ENCODE measurements at regions not wholly inside any gene's neighbourhood (a gene's known extent, or its start where the extent isn't known, plus 50 kb on each side); places are given as distances from the start of the nearest gene placed in this dataset.

DNA sequence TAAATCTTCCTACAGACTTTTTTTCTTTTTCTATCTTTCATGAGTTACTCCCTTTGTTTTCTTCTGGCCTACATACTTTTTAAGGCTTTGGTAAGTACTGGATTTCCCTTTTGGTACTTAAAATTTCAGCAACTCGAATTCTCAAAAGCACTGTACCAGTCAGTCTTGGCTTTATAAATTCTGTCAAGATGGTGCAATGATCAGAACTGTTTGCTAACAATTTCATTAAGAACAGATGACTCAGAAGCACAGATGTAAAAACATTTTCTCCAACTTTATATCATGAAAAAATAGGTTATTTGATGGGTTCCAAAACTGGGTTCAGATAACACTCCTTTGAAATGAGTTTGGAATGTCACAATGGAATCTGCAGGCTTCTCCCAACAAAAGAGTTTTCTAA is 1961.8 kb upstream of the FLRT2 start:
- no peak for TF ChIP-seq CTCF (IDR thresholded peaks at IDR 0.05)
- ChIA-PET POLR2A (no interaction called here), CTCF (no interaction called here)
- no peaks in the 10 kb centered on the region for H3K4me1 Mint-ChIP-seq (ENCODE audit: low read depth)
- ATAC-seq (ENCODE audit: poor library complexity) (no peak), DNase-seq (no peak)
- Histone ChIP-seq H3K36me3 (ENCODE audit: insufficient read depth, low read length) (no peaks in the 10 kb centered on the region), H3K27ac (ENCODE audit: low read depth in 1 of 2, low read length in 2 of 2) (no peak overlapping the region), H3K4me1 (ENCODE audit: insufficient read depth, low read length) (no peaks in the 10 kb centered on the region), H3K4me3 (ENCODE audit: low read length) (no peak overlapping the region), H3K9me3 (ENCODE audit: control insufficient read depth in 1 of 2, insufficient read depth in 1 of 2, low read length in 2 of 2) (peaks cover 5 to 8% of the 10 kb centered on the region in 2 experiments), H3K27me3 (ENCODE audit: control insufficient read depth in 1 of 2, insufficient read depth in 2 of 2, low read length in 2 of 2) (no peaks in the 10 kb centered on the region)
- peaks cover 14% of the 10 kb centered on the region for H3K9me3 Mint-ChIP-seq
- H3K36me3 Mint-ChIP-seq (ENCODE audit: low read depth) = no peaks in the 10 kb centered on the region
- intact Hi-C loops (cut with DNase I, micrococcal nuclease) = no loop called here
- no peak overlapping the region for H3K4me3 Mint-ChIP-seq
- no peak overlapping the region for H3K27ac Mint-ChIP-seq
- no peaks in the 10 kb centered on the region for H3K27me3 Mint-ChIP-seq

DNA sequence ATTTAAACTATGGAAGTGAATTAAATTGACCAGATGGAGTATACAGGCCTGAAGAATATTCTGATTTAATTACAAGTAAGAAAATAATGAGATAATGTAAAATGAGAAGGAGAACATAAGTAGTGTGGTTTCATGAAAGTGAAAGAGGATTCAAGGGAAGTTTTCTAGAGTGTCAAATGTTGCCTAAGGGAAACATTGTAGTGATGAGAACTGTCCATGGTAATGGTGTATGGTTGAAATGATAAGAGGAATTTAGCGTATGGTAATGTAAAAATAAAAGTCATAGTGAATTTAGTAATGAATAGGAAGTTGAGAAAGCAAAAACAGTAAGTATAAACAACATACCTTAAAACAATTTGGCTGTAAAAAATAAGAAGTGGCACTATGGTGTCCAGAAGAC is 1954.6 kb upstream of the FLRT2 start:
- H3K36me3 ChIP-seq (ENCODE audit: insufficient read depth, low read length) = no peaks in the 10 kb centered on the region
- ATAC-seq (ENCODE audit: poor library complexity) = no peak
- no peak for TF ChIP-seq CTCF (IDR thresholded peaks at IDR 0.05)
- H3K36me3 Mint-ChIP-seq (ENCODE audit: low read depth) = no peaks in the 10 kb centered on the region
- peaks cover 0 to 2% of the 10 kb centered on the region in 2 experiments for H3K9me3 ChIP-seq (ENCODE audit: control insufficient read depth in 1 of 2, insufficient read depth in 1 of 2, low read length in 2 of 2)
- H3K4me3 ChIP-seq (ENCODE audit: low read length) = no peak overlapping the region
- no peak overlapping the region for H3K27ac Mint-ChIP-seq
- POLR2A ChIA-PET = no interaction called here
- H3K9me3 Mint-ChIP-seq = peaks cover 20% of the 10 kb centered on the region
- no peaks in the 10 kb centered on the region for H3K27me3 ChIP-seq (ENCODE audit: control insufficient read depth in 1 of 2, insufficient read depth in 2 of 2, low read length in 2 of 2)
- DNase-seq = no peak
- no peak overlapping the region for H3K4me3 Mint-ChIP-seq
- no peaks in the 10 kb centered on the region for H3K4me1 Mint-ChIP-seq (ENCODE audit: low read depth)
- H3K4me1 ChIP-seq (ENCODE audit: insufficient read depth, low read length) = no peaks in the 10 kb centered on the region
- CTCF ChIA-PET = no interaction called here
- intact Hi-C loops (cut with DNase I, micrococcal nuclease) = loop anchor here in 1 of 2 experiments (10.0 kb wide), 1 partner anchor 60 kb away; no protein-coding TSS in a partner anchor
- no peaks in the 10 kb centered on the region for H3K27me3 Mint-ChIP-seq
- H3K27ac ChIP-seq (ENCODE audit: low read depth in 1 of 2, low read length in 2 of 2) = no peak overlapping the region

- Mint-ChIP-seq H3K4me1 (ENCODE audit: low read depth) (no peaks in the 10 kb centered on the region), H3K27ac (no peak overlapping the region), H3K9me3 (peaks cover 11% of the 10 kb centered on the region), H3K36me3 (ENCODE audit: low read depth) (no peaks in the 10 kb centered on the region), H3K27me3 (no peaks in the 10 kb centered on the region), H3K4me3 (no peak overlapping the region)
- H3K9me3 ChIP-seq (ENCODE audit: control insufficient read depth in 1 of 2, insufficient read depth in 1 of 2, low read length in 2 of 2) = peaks cover 7% of the 10 kb centered on the region in 2 experiments
- ChIA-PET CTCF (no interaction called here), POLR2A (no interaction called here)
- H3K27me3 ChIP-seq (ENCODE audit: control insufficient read depth in 1 of 2, insufficient read depth in 2 of 2, low read length in 2 of 2) = no peaks in the 10 kb centered on the region
- no peaks in the 10 kb centered on the region for H3K36me3 ChIP-seq (ENCODE audit: insufficient read depth, low read length)
- DNase-seq = no peak
- no peak overlapping the region for H3K4me3 ChIP-seq (ENCODE audit: low read length)
- intact Hi-C loops (cut with DNase I, micrococcal nuclease) = no loop called here
- no peaks in the 10 kb centered on the region for H3K4me1 ChIP-seq (ENCODE audit: insufficient read depth, low read length)
- no peak overlapping the region for H3K27ac ChIP-seq (ENCODE audit: low read depth in 1 of 2, low read length in 2 of 2)
- TF ChIP-seq CTCF (IDR thresholded peaks at IDR 0.05) = no peak
- no peak for ATAC-seq (ENCODE audit: poor library complexity)
These were observed 1946.7 kb upstream of the FLRT2 start for GRCh38 chr14:83583201-83583600.

All from CD4-positive, alpha-beta T cell (primary cell).